Ovary (tissue), 7 donors: ENCODE measurements at regions not wholly inside any gene's neighbourhood (a gene's known extent, or its start where the extent isn't known, plus 50 kb on each side); places are given as distances from the start of the nearest gene placed in this dataset.

Experiments used
- DNase-seq, 5 donors: peaks; one replicate each; pipeline ENCODE4 v3.0.0-alpha.2; 2019 to 2020
- H3K27ac ChIP-seq, 2 donors: fragments of 200-600 bp; one replicate each; pipeline versions ENCODE4 v1.5.1 to v1.8.0; 2019 to 2022
- H3K27me3 ChIP-seq: fragments of 200-600 bp; one replicate; pipeline ENCODE4 v1.8.0; 2022
- H3K36me3 ChIP-seq: fragments of 200-600 bp; sonication (generic); one replicate; pipeline ENCODE4 v1.5.1; 2019
- H3K4me1 ChIP-seq: one replicate; pipeline ENCODE4 v1.8.1; 2013; ENCODE audit warnings: mild to moderate bottlenecking, moderate library complexity; ENCODE audit not compliant: insufficient read depth
- H3K4me3 ChIP-seq: fragments of 200-600 bp; sonication (generic); one replicate; pipeline ENCODE4 v1.5.1; 2017
- H3K9me3 ChIP-seq, 2 donors: fragments of 200-600 bp in 1 of 2; sonication (generic) in 1 of 2; one replicate each; pipeline versions ENCODE4 v1.5.1 to v1.8.1; 2013 to 2019; ENCODE audit warnings: mild to moderate bottlenecking in 1 of 2, moderate library complexity in 1 of 2
- EP300 ChIP-seq: sonication (generic); formaldehyde crosslinking; IDR thresholded peaks from one replicate; pipeline ENCODE4 v1.6.1; 2017; ENCODE audit warnings: antibody characterized with exemption
- POLR2A ChIP-seq: fragments of 450-650 bp; IDR thresholded peaks from one replicate; pipeline ENCODE4 v1.6.1; 2017; ENCODE audit warnings: antibody characterized with exemption, mild to moderate bottlenecking, moderate library complexity
- WGBS, 3 donors: extraction: QIAGEN DNeasy Blood & Tissue Kit in 1 of 3; methylation state at CpG; one replicate each; pipeline versions ENCODE4 v1.1.5 to v1.1.7; 2013 to 2017; 5-methylcytosine and 5-hydroxymethylcytosine counted together
- intact Hi-C, 4 donors: fragments of 100-400 bp; cut with DNase I; formaldehyde crosslinking; loops; one replicate each; pipeline versions ENCODE4 v1.11.0 to v1.15.1; 2022 to 2023
- TF ChIP-seq, protein P1 (sequence below), 3 donors: fragments of 450-650 bp in 2 of 3; fragments of 200-600 bp in 1 of 3; IDR thresholded peaks; one replicate each; pipeline versions ENCODE4 v1.5.1 to v1.8.0; 2016 to 2022; ENCODE audit warnings: antibody characterized with exemption in 3 of 3, mild to moderate bottlenecking in 1 of 3
- donor health status: DM: no; HTN: no; CAD: no; lungs with moderate emphysema.
- donor health status: DM: no; HTN: no; CAD: no.
- donor health status: Bipolar disorder and iron deficiency.
- donor health status: DM: no; HTN: no; CAD: no.
- donor health status: DM: yes; HTN: yes; CAD: no.

DNA sequence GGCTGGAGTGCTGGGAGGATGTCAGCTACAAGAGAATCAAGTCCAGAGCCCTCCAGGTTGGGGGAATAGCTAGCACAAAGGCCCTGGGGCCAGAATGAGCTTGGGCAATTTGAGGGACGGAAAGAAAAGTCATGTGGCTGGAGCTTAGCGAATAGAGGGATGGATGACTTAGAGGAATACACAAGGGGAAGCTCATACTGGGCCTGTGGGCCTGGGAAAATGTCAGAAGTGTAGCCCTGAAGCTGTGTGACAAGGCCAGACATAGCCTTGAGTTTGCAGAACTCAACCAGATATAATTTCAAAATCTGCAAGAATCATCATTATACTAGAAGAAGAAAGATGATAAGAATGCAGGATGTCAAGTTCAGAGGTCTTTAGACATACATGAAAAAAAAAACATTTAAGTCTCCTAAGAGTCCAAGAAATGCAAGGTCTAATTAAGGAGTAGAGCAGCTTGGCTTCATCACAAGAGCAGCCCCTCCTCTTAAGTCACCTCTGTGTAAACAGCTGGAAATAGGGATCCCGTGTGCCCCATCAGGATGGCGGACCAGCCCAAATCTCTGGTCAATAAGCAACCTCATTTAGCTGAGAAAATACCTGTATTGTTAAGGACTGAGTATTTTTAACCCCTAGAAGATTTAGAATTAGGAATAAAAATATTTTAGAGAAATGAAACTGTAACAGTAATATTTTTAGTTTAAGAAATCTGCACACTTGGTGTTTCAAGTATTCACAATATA, 66.6 kb downstream of the ABCC12 start:
- no peaks in the 10 kb centered on the region for H3K27me3 ChIP-seq
- intact Hi-C loops: no loop called here
- H3K27ac ChIP-seq: no peak overlapping the region
- H3K4me1 ChIP-seq: no peaks in the 10 kb centered on the region
- H3K9me3 ChIP-seq: no peaks in the 10 kb centered on the region
- H3K36me3 ChIP-seq: no peaks in the 10 kb centered on the region
- no peak for DNase-seq
- WGBS, 3 donors: 51 to 58% (median 55%) methylated on average over 4 of the region's 4 CpGs
- TF ChIP-seq EP300: no peak
- TF ChIP-seq, protein P1, sequence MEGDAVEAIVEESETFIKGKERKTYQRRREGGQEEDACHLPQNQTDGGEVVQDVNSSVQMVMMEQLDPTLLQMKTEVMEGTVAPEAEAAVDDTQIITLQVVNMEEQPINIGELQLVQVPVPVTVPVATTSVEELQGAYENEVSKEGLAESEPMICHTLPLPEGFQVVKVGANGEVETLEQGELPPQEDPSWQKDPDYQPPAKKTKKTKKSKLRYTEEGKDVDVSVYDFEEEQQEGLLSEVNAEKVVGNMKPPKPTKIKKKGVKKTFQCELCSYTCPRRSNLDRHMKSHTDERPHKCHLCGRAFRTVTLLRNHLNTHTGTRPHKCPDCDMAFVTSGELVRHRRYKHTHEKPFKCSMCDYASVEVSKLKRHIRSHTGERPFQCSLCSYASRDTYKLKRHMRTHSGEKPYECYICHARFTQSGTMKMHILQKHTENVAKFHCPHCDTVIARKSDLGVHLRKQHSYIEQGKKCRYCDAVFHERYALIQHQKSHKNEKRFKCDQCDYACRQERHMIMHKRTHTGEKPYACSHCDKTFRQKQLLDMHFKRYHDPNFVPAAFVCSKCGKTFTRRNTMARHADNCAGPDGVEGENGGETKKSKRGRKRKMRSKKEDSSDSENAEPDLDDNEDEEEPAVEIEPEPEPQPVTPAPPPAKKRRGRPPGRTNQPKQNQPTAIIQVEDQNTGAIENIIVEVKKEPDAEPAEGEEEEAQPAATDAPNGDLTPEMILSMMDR (IDR thresholded peaks at IDR 0.05): no peak
- TF ChIP-seq POLR2A: no peak
- no peak overlapping the region for H3K4me3 ChIP-seq

- no peaks in the 10 kb centered on the region for H3K27me3 ChIP-seq
- no peaks in the 10 kb centered on the region for H3K4me1 ChIP-seq
- intact Hi-C loops: no loop called here
- no peaks in the 10 kb centered on the region for H3K9me3 ChIP-seq
- TF ChIP-seq POLR2A (no peak), EP300 (no peak)
- TF ChIP-seq, protein P1 (IDR thresholded peaks at IDR 0.05): no peak
- H3K4me3 ChIP-seq: no peak overlapping the region
- 44 to 62% (median 50%) methylated on average over 1 of the region's 1 CpG for WGBS, 3 donors
- no peak for DNase-seq
- H3K36me3 ChIP-seq: no peaks in the 10 kb centered on the region
- no peak overlapping the region for H3K27ac ChIP-seq
These were observed 68.2 kb downstream of the ABCC12 start for GRCh38 chr16:48087639-48088038.

- H3K4me1 ChIP-seq: no peaks in the 10 kb centered on the region
- no peaks in the 10 kb centered on the region for H3K36me3 ChIP-seq
- H3K27ac ChIP-seq: no peak overlapping the region
- intact Hi-C loops: no loop called here
- H3K4me3 ChIP-seq: no peak overlapping the region
- H3K27me3 ChIP-seq: no peaks in the 10 kb centered on the region
- no peak for DNase-seq
- H3K9me3 ChIP-seq: no peaks in the 10 kb centered on the region
- WGBS, 3 donors: 80 to 90% (median 90%) methylated on average over 2 of the region's 2 CpGs
- no peak for TF ChIP-seq EP300
- no peak for TF ChIP-seq POLR2A
- TF ChIP-seq, protein P1 (IDR thresholded peaks at IDR 0.05): no peak
These were observed 69.4 kb downstream of the ABCC12 start for GRCh38 chr16:48086422-48086821.

DNA sequence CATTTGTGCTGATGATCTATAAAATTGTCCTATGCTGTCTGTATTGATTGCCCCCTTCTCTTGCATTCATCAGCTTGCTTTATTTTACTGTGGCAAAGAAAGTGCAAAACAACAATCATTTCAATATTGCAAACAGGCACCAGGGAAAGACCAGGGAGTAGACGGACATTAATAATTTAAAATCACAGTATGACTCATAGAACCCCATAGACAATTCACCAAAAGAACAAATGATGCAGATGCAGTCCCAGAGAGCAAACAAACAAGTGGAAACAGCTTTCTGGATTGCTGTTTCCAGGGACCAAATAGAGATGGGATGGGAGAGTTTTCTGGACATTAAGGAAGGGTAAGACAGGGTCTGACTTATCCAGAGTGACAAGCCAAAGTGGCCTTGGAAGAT, 70.1 kb downstream of the ABCC12 start:
- no peaks in the 10 kb centered on the region for H3K36me3 ChIP-seq
- no peaks in the 10 kb centered on the region for H3K9me3 ChIP-seq
- H3K27me3 ChIP-seq: no peaks in the 10 kb centered on the region
- TF ChIP-seq, protein P1 (IDR thresholded peaks at IDR 0.05): no peak
- TF ChIP-seq POLR2A: no peak
- TF ChIP-seq EP300: no peak
- no peak overlapping the region for H3K4me3 ChIP-seq
- no peak for DNase-seq
- H3K4me1 ChIP-seq: no peaks in the 10 kb centered on the region
- H3K27ac ChIP-seq: no peak overlapping the region
- intact Hi-C loops: no loop called here
- WGBS, 3 donors: 78 to 84% (median 83%) methylated on average over 1 of the region's 1 CpG
